H7 (cell line): ENCODE measurements at regions not wholly inside any gene's neighbourhood (a gene's known extent, or its start where the extent isn't known, plus 50 kb on each side); places are given as distances from the start of the nearest gene placed in this dataset.

ENCODE experiments used
- DNase-seq: peaks from one replicate; pipeline ENCODE4 v3.0.0; 2012
- H3K27me3 ChIP-seq: 2 replicates; pipeline ENCODE4 v1.6.0; 2011; ENCODE audit warnings: mild to moderate bottlenecking, low read length; ENCODE audit not compliant: control insufficient read depth, insufficient read depth
- H3K36me3 ChIP-seq: replicated peaks from 2 replicates; pipeline ENCODE4 v1.5.1; 2011; ENCODE audit warnings: low read length; ENCODE audit not compliant: control insufficient read depth, insufficient read depth
- H3K4me3 ChIP-seq: 2 replicates; pipeline ENCODE4 v1.5.1; 2011; ENCODE audit warnings: low read depth, mild to moderate bottlenecking, control low read depth, low read length, moderate library complexity; ENCODE audit not compliant: insufficient read depth

DNA sequence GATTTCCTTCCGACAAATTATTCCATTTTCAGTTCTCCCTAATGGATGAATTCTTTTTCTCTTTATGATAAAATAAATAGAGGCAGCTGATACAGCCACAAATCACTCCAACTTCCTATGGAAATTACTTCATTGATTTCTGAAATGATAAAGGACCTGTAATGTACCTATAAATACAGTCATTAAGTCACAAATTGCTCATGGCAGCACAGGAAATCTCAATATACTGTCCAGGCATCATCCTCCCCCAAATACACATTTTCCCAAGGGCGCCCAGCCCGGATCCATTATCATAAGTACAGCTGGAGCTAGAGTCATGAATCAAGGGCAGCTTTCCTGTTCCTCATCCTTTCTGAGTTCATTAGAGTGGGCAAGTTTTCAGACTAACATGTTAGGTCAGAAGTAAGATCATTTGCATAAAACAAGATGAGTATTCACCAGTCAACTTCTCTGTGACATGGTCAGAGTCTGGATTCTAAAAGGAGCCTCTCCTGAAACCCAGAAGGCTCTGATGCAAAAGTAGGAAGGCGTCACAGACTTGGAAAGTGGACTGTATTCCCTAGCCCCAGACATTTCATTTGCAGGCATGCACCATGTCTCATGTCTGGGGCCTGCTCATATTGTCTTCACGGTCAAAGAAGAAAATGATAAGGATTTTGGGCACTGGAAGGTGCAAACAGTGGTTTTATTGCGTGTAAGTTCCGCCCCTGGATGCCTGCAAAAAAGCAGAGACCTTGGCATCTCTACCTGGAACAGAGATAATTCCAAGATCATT lies 383.2 kb downstream of the PLK2 start:
- Histone ChIP-seq H3K27me3 (no peaks in the 10 kb centered on the region), H3K4me3 (no peak overlapping the region), H3K36me3 (no peaks in the 10 kb centered on the region)
- DNase-seq, result no peak

- Histone ChIP-seq H3K27me3 (no peaks in the 10 kb centered on the region), H3K4me3 (no peak overlapping the region), H3K36me3 (no peaks in the 10 kb centered on the region)
- no peak for DNase-seq
These were observed 384.0 kb downstream of the PLK2 start for GRCh38 chr5:58075907-58076306.

GRCh38 chr5:58074717-58075116 lies 385.2 kb downstream of the PLK2 start:
- no peaks in the 10 kb centered on the region for H3K36me3 ChIP-seq
- no peaks in the 10 kb centered on the region for H3K27me3 ChIP-seq
- DNase-seq, result no peak
- H3K4me3 ChIP-seq, result no peak overlapping the region

DNA sequence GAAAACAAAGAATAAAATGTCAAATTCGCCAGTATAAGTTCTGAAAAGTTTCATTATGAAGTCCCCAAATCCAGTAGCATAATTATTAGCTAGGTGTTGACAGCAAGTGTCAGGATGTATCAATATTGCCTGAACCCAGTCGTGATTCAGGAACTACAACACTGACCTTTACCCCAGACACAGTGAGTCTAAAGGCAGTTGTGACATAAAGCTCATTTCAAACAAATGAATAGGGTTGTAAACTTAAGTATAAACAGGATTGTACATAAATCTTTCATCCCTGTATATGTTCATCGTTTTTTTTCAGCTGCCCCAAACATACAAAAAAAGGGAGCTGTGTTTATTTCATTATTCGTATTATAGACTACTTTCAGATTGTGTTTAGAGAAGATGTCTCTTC lies 385.7 kb downstream of the PLK2 start:
- Histone ChIP-seq H3K4me3 (no peak overlapping the region), H3K27me3 (no peaks in the 10 kb centered on the region), H3K36me3 (no peaks in the 10 kb centered on the region)
- DNase-seq, result no peak

DNA sequence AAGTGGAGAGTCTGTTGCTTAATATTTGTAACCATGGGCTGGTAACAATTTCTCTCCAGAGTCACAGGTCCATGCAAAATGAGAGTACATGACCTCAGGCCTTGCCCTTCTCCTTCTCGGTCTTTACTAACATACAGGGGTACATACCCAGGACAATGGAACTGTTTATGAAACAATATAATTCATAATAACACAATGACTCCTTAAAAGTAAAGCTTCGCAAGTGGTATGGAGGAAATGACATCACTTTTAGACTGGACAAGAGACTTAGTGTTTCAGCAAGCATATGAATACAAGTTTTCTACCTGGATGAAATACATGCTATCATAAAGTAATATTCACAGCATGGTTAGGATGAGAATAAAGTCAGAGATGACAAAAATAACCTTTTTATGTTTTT lies 386.6 kb downstream of the PLK2 start:
- no peak for DNase-seq
- Histone ChIP-seq H3K36me3 (no peaks in the 10 kb centered on the region), H3K4me3 (no peak overlapping the region), H3K27me3 (no peaks in the 10 kb centered on the region)

DNA sequence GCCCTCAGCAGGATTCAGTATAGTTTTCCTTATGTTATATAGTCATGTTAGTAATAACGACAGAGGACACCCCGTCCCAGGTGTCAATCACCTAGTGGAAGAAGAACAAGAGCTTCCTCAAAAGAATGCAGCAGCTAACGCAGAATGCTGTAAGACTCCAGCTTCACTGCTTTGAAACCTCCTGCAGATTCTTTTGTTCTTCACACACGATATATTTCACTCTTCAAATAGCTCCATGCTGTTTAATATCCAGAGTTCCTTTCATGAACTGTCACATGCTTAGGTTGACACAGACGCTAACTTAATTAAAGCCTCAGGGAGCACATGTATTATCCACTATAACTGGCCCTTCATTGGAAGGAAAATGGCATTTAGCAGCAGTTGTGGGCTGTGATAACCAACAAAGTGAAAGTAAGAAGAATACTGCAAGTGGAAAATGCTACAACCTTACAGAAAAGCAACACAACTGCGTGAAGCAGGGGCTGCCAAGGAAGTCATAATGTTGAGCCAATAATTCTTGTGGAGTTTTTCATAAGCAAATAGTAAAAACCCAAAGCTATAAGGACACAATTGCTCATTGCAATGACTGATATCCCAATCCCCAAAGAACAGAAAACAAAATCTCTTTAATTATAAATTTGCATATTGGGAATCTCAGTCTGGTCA lies 387.5 kb downstream of the PLK2 start:
- DNase-seq, result no peak
- Histone ChIP-seq H3K36me3 (no peaks in the 10 kb centered on the region), H3K27me3 (no peaks in the 10 kb centered on the region), H3K4me3 (no peak overlapping the region)

DNA sequence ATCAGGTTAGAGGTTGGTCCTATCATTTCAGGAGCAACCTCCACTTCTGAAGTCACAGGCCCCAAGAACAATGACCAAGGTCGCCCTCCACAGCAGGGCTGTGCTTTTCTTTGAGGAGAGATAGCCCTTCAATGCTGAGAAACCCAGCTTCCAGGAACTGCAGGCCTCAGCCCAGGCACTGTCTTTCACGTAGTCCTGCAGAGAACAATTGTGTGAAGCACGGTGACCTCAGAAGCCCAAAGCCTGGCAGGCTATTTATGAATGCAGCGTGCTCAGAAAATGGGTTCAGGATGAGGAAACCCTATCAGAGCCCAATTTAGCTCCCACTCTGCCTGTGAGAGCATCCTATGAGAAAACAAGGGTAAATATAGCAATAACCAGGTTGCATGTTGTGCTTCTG lies 388.3 kb downstream of the PLK2 start:
- Histone ChIP-seq H3K36me3 (no peaks in the 10 kb centered on the region), H3K27me3 (no peaks in the 10 kb centered on the region), H3K4me3 (no peak overlapping the region)
- peak; percentile 39 for DNase-seq

- Histone ChIP-seq H3K4me3 (no peak overlapping the region), H3K27me3 (no peaks in the 10 kb centered on the region), H3K36me3 (no peaks in the 10 kb centered on the region)
- DNase-seq, result no peak
These were observed 390.0 kb downstream of the PLK2 start for GRCh38 chr5:58069846-58070245.

- no peak for DNase-seq
- Histone ChIP-seq H3K36me3 (no peaks in the 10 kb centered on the region), H3K27me3 (no peaks in the 10 kb centered on the region), H3K4me3 (no peak overlapping the region)
These were observed 390.7 kb downstream of the PLK2 start for GRCh38 chr5:58069016-58069705.

- Histone ChIP-seq H3K36me3 (no peaks in the 10 kb centered on the region), H3K4me3 (no peak overlapping the region), H3K27me3 (no peaks in the 10 kb centered on the region)
- no peak for DNase-seq
These were observed 393.3 kb downstream of the PLK2 start for GRCh38 chr5:58066557-58066956.

- H3K36me3 ChIP-seq, result no peaks in the 10 kb centered on the region
- no peak overlapping the region for H3K4me3 ChIP-seq
- no peak for DNase-seq
- no peaks in the 10 kb centered on the region for H3K27me3 ChIP-seq
These were observed 393.8 kb downstream of the PLK2 start for GRCh38 chr5:58066076-58066475.

- no peak for DNase-seq
These were observed 395.1 kb downstream of the PLK2 start for GRCh38 chr5:58064801-58065200.

DNA sequence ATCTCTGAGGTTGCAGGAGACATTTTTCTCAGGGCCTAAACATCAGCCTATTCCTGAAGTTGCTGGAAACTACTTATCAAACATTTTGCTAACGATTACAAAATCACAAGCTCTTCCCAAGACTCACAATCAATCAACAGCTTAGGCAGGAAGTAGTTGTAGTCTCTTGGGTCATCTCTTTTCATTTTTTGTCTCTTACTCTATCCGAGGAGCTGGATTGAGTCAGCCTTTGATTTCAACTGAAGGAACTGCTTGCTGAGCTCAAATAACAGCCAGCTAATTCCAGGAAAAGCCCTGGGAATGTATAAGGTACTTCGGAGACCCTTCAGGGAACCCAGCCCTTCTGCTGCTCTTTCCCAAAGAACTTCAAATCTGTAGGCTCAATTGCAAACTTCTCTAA lies 398.9 kb downstream of the PLK2 start:
- no peak for DNase-seq
- Histone ChIP-seq H3K36me3 (no peaks in the 10 kb centered on the region), H3K4me3 (no peak overlapping the region), H3K27me3 (no peaks in the 10 kb centered on the region)

More at GRCh38 chr5:58064801-58065200, 395.1 kb downstream of the PLK2 start:
- Histone ChIP-seq H3K4me3 (no peak overlapping the region), H3K36me3 (no peaks in the 10 kb centered on the region), H3K27me3 (no peaks in the 10 kb centered on the region)

- H3K36me3 ChIP-seq, result no peaks in the 10 kb centered on the region
- no peak for DNase-seq
- no peaks in the 10 kb centered on the region for H3K27me3 ChIP-seq
- H3K4me3 ChIP-seq, result no peak overlapping the region
These were observed 402.6 kb downstream of the PLK2 start for GRCh38 chr5:58057324-58057723.

- H3K27me3 ChIP-seq, result no peaks in the 10 kb centered on the region
- no peaks in the 10 kb centered on the region for H3K36me3 ChIP-seq
- DNase-seq, result no peak
- H3K4me3 ChIP-seq, result no peak overlapping the region
These were observed 403.3 kb downstream of the PLK2 start for GRCh38 chr5:58056546-58056945.
